ENCODE measurements at regions not wholly inside any gene's neighbourhood (a gene's known extent, or its start where the extent isn't known, plus 50 kb on each side); places are given as distances from the start of the nearest gene placed in this dataset.

DNA sequence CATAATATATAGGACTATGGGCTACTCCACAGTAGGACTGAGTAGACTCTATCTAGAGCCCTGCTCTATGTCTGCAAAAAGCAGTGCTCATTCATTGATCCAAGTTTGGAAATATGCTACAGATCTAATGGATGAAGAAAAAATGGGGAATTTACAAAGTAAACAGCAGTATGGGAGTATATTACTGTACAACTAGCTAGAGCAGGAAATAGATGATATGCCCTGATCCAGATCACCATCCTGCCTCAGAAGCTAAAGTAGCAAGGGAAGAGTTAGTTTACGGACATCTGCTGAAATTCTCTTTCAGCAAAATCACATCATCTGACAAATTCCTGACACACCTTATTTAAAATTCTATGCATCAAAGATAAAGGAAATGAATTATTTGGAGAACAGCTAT, 168.2 kb upstream of the SEMA3A start:
- no peak overlapping the region for H3K4me3 Mint-ChIP-seq
- TF ChIP-seq, protein P1, sequence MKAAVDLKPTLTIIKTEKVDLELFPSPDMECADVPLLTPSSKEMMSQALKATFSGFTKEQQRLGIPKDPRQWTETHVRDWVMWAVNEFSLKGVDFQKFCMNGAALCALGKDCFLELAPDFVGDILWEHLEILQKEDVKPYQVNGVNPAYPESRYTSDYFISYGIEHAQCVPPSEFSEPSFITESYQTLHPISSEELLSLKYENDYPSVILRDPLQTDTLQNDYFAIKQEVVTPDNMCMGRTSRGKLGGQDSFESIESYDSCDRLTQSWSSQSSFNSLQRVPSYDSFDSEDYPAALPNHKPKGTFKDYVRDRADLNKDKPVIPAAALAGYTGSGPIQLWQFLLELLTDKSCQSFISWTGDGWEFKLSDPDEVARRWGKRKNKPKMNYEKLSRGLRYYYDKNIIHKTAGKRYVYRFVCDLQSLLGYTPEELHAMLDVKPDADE (IDR thresholded peaks at IDR 0.05) = no peak
- TF ChIP-seq CREB1 (CRISPR knock-in tag; IDR thresholded peaks at IDR 0.05; ENCODE audit: low read depth) = no peak
- TF ChIP-seq POLR2AphosphoS5 (IDR thresholded peaks at IDR 0.05; ENCODE audit: low read depth) = no peak
- TF ChIP-seq, protein P2, sequence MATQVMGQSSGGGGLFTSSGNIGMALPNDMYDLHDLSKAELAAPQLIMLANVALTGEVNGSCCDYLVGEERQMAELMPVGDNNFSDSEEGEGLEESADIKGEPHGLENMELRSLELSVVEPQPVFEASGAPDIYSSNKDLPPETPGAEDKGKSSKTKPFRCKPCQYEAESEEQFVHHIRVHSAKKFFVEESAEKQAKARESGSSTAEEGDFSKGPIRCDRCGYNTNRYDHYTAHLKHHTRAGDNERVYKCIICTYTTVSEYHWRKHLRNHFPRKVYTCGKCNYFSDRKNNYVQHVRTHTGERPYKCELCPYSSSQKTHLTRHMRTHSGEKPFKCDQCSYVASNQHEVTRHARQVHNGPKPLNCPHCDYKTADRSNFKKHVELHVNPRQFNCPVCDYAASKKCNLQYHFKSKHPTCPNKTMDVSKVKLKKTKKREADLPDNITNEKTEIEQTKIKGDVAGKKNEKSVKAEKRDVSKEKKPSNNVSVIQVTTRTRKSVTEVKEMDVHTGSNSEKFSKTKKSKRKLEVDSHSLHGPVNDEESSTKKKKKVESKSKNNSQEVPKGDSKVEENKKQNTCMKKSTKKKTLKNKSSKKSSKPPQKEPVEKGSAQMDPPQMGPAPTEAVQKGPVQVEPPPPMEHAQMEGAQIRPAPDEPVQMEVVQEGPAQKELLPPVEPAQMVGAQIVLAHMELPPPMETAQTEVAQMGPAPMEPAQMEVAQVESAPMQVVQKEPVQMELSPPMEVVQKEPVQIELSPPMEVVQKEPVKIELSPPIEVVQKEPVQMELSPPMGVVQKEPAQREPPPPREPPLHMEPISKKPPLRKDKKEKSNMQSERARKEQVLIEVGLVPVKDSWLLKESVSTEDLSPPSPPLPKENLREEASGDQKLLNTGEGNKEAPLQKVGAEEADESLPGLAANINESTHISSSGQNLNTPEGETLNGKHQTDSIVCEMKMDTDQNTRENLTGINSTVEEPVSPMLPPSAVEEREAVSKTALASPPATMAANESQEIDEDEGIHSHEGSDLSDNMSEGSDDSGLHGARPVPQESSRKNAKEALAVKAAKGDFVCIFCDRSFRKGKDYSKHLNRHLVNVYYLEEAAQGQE (IDR thresholded peaks at IDR 0.05; ENCODE audit: unreplicated experiment) = no peak
- no peak for TF ChIP-seq STAT1 (IDR thresholded peaks at IDR 0.05; ENCODE audit: unreplicated experiment)
- TF ChIP-seq ZNF114 (CRISPR knock-in tag; IDR thresholded peaks at IDR 0.05) = no peak
- no peak for TF ChIP-seq ZNF331 (CRISPR knock-in tag; IDR thresholded peaks at IDR 0.05; ENCODE audit: low read depth)
- TF ChIP-seq NANOG (IDR thresholded peaks at IDR 0.05; ENCODE audit: borderline replicate concordance) = no peak
- no peak for TF ChIP-seq EZH2phosphoT487 (IDR thresholded peaks at IDR 0.05; ENCODE audit: unreplicated experiment)
- TF ChIP-seq, protein P3, sequence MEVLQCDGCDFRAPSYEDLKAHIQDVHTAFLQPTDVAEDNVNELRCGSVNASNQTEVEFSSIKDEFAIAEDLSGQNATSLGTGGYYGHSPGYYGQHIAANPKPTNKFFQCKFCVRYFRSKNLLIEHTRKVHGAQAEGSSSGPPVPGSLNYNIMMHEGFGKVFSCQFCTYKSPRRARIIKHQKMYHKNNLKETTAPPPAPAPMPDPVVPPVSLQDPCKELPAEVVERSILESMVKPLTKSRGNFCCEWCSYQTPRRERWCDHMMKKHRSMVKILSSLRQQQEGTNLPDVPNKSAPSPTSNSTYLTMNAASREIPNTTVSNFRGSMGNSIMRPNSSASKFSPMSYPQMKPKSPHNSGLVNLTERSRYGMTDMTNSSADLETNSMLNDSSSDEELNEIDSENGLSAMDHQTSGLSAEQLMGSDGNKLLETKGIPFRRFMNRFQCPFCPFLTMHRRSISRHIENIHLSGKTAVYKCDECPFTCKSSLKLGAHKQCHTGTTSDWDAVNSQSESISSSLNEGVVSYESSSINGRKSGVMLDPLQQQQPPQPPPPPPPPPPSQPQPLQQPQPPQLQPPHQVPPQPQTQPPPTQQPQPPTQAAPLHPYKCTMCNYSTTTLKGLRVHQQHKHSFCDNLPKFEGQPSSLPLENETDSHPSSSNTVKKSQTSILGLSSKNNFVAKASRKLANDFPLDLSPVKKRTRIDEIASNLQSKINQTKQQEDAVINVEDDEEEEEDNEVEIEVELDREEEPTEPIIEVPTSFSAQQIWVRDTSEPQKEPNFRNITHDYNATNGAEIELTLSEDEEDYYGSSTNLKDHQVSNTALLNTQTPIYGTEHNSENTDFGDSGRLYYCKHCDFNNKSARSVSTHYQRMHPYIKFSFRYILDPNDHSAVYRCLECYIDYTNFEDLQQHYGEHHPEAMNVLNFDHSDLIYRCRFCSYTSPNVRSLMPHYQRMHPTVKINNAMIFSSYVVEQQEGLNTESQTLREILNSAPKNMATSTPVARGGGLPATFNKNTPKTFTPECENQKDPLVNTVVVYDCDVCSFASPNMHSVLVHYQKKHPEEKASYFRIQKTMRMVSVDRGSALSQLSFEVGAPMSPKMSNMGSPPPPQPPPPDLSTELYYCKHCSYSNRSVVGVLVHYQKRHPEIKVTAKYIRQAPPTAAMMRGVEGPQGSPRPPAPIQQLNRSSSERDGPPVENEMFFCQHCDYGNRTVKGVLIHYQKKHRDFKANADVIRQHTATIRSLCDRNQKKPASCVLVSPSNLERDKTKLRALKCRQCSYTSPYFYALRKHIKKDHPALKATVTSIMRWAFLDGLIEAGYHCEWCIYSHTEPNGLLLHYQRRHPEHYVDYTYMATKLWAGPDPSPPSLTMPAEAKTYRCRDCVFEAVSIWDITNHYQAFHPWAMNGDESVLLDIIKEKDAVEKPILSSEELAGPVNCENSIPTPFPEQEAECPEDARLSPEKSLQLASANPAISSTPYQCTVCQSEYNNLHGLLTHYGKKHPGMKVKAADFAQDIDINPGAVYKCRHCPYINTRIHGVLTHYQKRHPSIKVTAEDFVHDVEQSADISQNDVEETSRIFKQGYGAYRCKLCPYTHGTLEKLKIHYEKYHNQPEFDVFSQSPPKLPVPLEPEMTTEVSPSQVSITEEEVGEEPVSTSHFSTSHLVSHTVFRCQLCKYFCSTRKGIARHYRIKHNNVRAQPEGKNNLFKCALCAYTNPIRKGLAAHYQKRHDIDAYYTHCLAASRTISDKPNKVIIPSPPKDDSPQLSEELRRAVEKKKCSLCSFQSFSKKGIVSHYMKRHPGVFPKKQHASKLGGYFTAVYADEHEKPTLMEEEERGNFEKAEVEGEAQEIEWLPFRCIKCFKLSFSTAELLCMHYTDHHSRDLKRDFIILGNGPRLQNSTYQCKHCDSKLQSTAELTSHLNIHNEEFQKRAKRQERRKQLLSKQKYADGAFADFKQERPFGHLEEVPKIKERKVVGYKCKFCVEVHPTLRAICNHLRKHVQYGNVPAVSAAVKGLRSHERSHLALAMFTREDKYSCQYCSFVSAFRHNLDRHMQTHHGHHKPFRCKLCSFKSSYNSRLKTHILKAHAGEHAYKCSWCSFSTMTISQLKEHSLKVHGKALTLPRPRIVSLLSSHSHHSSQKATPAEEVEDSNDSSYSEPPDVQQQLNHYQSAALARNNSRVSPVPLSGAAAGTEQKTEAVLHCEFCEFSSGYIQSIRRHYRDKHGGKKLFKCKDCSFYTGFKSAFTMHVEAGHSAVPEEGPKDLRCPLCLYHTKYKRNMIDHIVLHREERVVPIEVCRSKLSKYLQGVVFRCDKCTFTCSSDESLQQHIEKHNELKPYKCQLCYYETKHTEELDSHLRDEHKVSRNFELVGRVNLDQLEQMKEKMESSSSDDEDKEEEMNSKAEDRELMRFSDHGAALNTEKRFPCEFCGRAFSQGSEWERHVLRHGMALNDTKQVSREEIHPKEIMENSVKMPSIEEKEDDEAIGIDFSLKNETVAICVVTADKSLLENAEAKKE (CRISPR knock-in tag; IDR thresholded peaks at IDR 0.05) = no peak
- TF ChIP-seq JUNB (IDR thresholded peaks at IDR 0.05; ENCODE audit: unreplicated experiment) = no peak
- no peak for TF ChIP-seq EZH2 (IDR thresholded peaks at IDR 0.05; ENCODE audit: low read depth, unreplicated experiment)
- TF ChIP-seq, protein P4, sequence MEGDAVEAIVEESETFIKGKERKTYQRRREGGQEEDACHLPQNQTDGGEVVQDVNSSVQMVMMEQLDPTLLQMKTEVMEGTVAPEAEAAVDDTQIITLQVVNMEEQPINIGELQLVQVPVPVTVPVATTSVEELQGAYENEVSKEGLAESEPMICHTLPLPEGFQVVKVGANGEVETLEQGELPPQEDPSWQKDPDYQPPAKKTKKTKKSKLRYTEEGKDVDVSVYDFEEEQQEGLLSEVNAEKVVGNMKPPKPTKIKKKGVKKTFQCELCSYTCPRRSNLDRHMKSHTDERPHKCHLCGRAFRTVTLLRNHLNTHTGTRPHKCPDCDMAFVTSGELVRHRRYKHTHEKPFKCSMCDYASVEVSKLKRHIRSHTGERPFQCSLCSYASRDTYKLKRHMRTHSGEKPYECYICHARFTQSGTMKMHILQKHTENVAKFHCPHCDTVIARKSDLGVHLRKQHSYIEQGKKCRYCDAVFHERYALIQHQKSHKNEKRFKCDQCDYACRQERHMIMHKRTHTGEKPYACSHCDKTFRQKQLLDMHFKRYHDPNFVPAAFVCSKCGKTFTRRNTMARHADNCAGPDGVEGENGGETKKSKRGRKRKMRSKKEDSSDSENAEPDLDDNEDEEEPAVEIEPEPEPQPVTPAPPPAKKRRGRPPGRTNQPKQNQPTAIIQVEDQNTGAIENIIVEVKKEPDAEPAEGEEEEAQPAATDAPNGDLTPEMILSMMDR (conservative IDR thresholded peaks at IDR 0.05; ENCODE audit: low read depth in 2 of 2) = no peak

More for the DNA sequence above, 168.2 kb upstream of the SEMA3A start:
- no peaks in the 10 kb centered on the region for H3K79me2 ChIP-seq (replicated peaks; ENCODE audit: insufficient read depth)
- no peak overlapping the region for H2AFZ ChIP-seq
- H3K36me3 Mint-ChIP-seq (ENCODE audit: low read depth) = peaks cover 7% of the 10 kb centered on the region; the same call in 2 of the 3 replicates
- H3K4me2 ChIP-seq = no peak overlapping the region
- H3K4me1 Mint-ChIP-seq = peaks cover 3% of the 10 kb centered on the region; the same call in 1 of the 3 replicates
- H3K27ac ChIP-seq (ENCODE audit: low read depth) = no peak overlapping the region
- peaks cover 7% of the 10 kb centered on the region for H3K9me3 Mint-ChIP-seq
- H3F3A ChIP-seq (replicated peaks; ENCODE audit: low read depth) = no peaks in the 10 kb centered on the region
- no peak overlapping the region for H3K4me3 ChIP-seq
- H3K4me1 ChIP-seq (ENCODE audit: insufficient read depth) = peaks cover 4% of the 10 kb centered on the region; the same call in 1 of the 2 replicates
- H4K20me1 ChIP-seq (replicated peaks; ENCODE audit: insufficient read depth) = no peaks in the 10 kb centered on the region
- ATAC-seq (no peak), DNase-seq (ENCODE audit: low spot score) (no peak)
- H3K27me3 Mint-ChIP-seq (ENCODE audit: insufficient read depth, low read depth, poor library complexity) = no peaks in the 10 kb centered on the region
- H3K36me3 ChIP-seq (ENCODE audit: insufficient read depth) = no peaks in the 10 kb centered on the region
- H3K27ac Mint-ChIP-seq = no peak overlapping the region
- H3K27me3 ChIP-seq (ENCODE audit: insufficient read depth) = no peaks in the 10 kb centered on the region
- H3K9me2 ChIP-seq (ENCODE audit: insufficient read depth) = no peaks in the 10 kb centered on the region

Measured in GM23338 (cell line).